K562 (cell line): ENCODE measurements at regions not wholly inside any gene's neighbourhood (a gene's known extent, or its start where the extent isn't known, plus 50 kb on each side); places are given as distances from the start of the nearest gene placed in this dataset.

Source experiments
- ATAC-seq: fragments of 200-7000 bp; cut with Tn5 transposase; 3 replicates; pipeline ENCODE4 v1.9.1; 2020; ENCODE audit warnings: moderate library complexity
- BruUV-seq: library from RNA; stranded (reverse); fragments of 400-500 nt; replicated peaks from 2 replicates; lab custom pipeline; 2021; lab: Mats Ljungman, UMichigan
- CTCF ChIA-PET: fragments of 300-600 bp; formaldehyde crosslinking; extraction: SDS; loops from one replicate; lab custom pipeline; 2021; ENCODE audit warnings: low intra/inter-chr PET ratio; lab: Yijun Ruan, JAX
- POLR2A ChIA-PET: fragments of 300-600, 350-650 bp; sonication (Branson Sonifier 250); formaldehyde crosslinking; extraction: SDS; loops from one replicate; lab custom pipeline; 2021; ENCODE audit warnings: antibody characterized with exemption, inconsistent platforms; lab: Yijun Ruan, JAX
- DNase-seq, 4 experiments: peaks; one replicate each; pipeline versions ENCODE4 v3.0.0 to v3.0.0-alpha.2; 2011 to 2018; ENCODE audit warnings: low spot score in 3 of 4, mixed read lengths in 3 of 4; ENCODE audit errors: extremely low read depth in 1 of 4
- FAIRE-seq: peaks from 2 replicates; lab custom pipeline; 2011; peaks lifted over from hg19 to GRCh38; lab: Jason Lieb, UNC
- H2AFZ ChIP-seq: 2 replicates; pipeline ENCODE4 v1.6.0; 2011; ENCODE audit warnings: low read depth, low read length, control low read depth, inconsistent platforms
- H3K27ac ChIP-seq: fragments of 200-600 bp; 3 replicates; pipeline ENCODE4 v1.8.0; 2011; ENCODE audit warnings: low read depth, mild to moderate bottlenecking, control low read depth, inconsistent platforms, low read length, moderate library complexity, mixed read lengths; ENCODE audit errors: extremely low read depth
- H3K27me3 ChIP-seq, 2 experiments: fragments of 300-600 bp in 1 of 2; 2 replicates in 1 of 2; 3 replicates in 1 of 2; pipeline versions ENCODE4 v1.6.0 to v1.8.0; 2011; ENCODE audit warnings: inconsistent platforms in 2 of 2, low read length in 2 of 2, mild to moderate bottlenecking in 1 of 2, mixed read lengths in 1 of 2, moderate library complexity in 1 of 2; ENCODE audit not compliant: control insufficient read depth in 2 of 2, insufficient read depth in 2 of 2
- H3K36me3 ChIP-seq: fragments of 300-600 bp; 3 replicates; pipeline ENCODE4 v1.8.0; 2011; ENCODE audit warnings: mild to moderate bottlenecking, low read length, inconsistent platforms; ENCODE audit not compliant: control insufficient read depth, insufficient read depth
- H3K4me1 ChIP-seq, 2 experiments: fragments of 200-600 bp in 1 of 2; replicated peaks in 1 of 2; 2 replicates in 1 of 2; 3 replicates in 1 of 2; pipeline versions ENCODE4 v1.5.1 to v1.8.0; 2011; ENCODE audit warnings: inconsistent platforms in 2 of 2, low read length in 2 of 2, mild to moderate bottlenecking in 1 of 2, mixed read lengths in 1 of 2, moderate library complexity in 1 of 2; ENCODE audit not compliant: control insufficient read depth in 2 of 2, insufficient read depth in 2 of 2
- H3K4me2 ChIP-seq: 2 replicates; pipeline ENCODE4 v1.6.1; 2011; ENCODE audit warnings: low read length, control low read depth, inconsistent platforms, mixed read lengths; ENCODE audit not compliant: insufficient read depth
- H3K4me3 ChIP-seq: fragments of 200-600 bp; sonication (generic), shearing (Covaris generic); 2 replicates; pipeline ENCODE4 v1.5.1; 2016; ENCODE audit warnings: control low read depth, inconsistent platforms
- H3K79me2 ChIP-seq: fragments of 200-600 bp; 3 replicates; pipeline ENCODE4 v1.8.0; 2011; ENCODE audit warnings: low read length, inconsistent platforms; ENCODE audit not compliant: control insufficient read depth, insufficient read depth
- H3K9ac ChIP-seq, 2 experiments: 2 replicates each; pipeline versions ENCODE4 v1.6.0 to v1.6.1; 2011; ENCODE audit warnings: low read depth in 2 of 2, low read length in 2 of 2, control low read depth in 1 of 2, inconsistent platforms in 1 of 2, mild to moderate bottlenecking in 1 of 2, mixed read lengths in 1 of 2; ENCODE audit not compliant: insufficient read depth in 1 of 2
- H3K9me1 ChIP-seq: one replicate; pipeline ENCODE4 v1.6.0; 2011; ENCODE audit warnings: inconsistent platforms, mild to moderate bottlenecking, low read length, moderate library complexity; ENCODE audit not compliant: control insufficient read depth, insufficient read depth
- H3K9me3 ChIP-seq: replicated peaks from 2 replicates; pipeline ENCODE4 v1.5.1; 2011; ENCODE audit warnings: low read depth, low read length, inconsistent platforms; ENCODE audit not compliant: control insufficient read depth, insufficient read depth
- H4K20me1 ChIP-seq: replicated peaks from 2 replicates; pipeline ENCODE4 v1.6.1; 2011; ENCODE audit warnings: low read length, inconsistent platforms, mixed read lengths; ENCODE audit not compliant: control insufficient read depth, insufficient read depth
- CTCF ChIP-seq, 3 experiments: IDR thresholded peaks in 2 of 3; conservative IDR thresholded peaks in 1 of 3; 2 replicates each; pipeline ENCODE4 v1.5.1; 2011 to 2012; ENCODE audit warnings: low read length in 3 of 3, mild to moderate bottlenecking in 3 of 3, control low read depth in 2 of 3, improper control_type of control experiment in 1 of 3, inconsistent platforms in 1 of 3, low read depth in 1 of 3, mixed read lengths in 1 of 3, moderate library complexity in 1 of 3; ENCODE audit not compliant: insufficient read depth in 2 of 3
- FOS ChIP-seq: IDR thresholded peaks from 3 replicates; pipeline ENCODE4 v1.6.1; 2011; ENCODE audit not compliant: insufficient read length; ENCODE audit errors: extremely low read depth
- GABPB1 ChIP-seq: sonication (generic); formaldehyde crosslinking; IDR thresholded peaks from 2 replicates; pipeline ENCODE4 v1.8.0; 2022; ENCODE audit warnings: mild to moderate bottlenecking, missing genetic modification reagents
- HMG20A ChIP-seq: fragments of 450-650 bp; formaldehyde crosslinking; conservative IDR thresholded peaks from 2 replicates; pipeline ENCODE4 v1.4.0; 2020; ENCODE audit warnings: mild to moderate bottlenecking, mixed read lengths
- ILK ChIP-seq: fragments of 450-650 bp; IDR thresholded peaks from 2 replicates; pipeline ENCODE4 v1.6.1; 2016; ENCODE audit warnings: missing genetic modification characterization, low read depth, mild to moderate bottlenecking, missing compliant biosample characterization, moderate library complexity, borderline replicate concordance
- KAT7 ChIP-seq: sonication (generic); formaldehyde crosslinking; IDR thresholded peaks from 2 replicates; pipeline ENCODE4 v1.8.0; 2022; ENCODE audit warnings: missing genetic modification reagents, mild to moderate bottlenecking, borderline replicate concordance
- MEF2D ChIP-seq: conservative IDR thresholded peaks from 2 replicates; pipeline ENCODE4 v1.6.1; 2016; ENCODE audit warnings: low read depth, missing genetic modification characterization, missing compliant biosample characterization
- MYNN ChIP-seq, 2 experiments: sonication (generic); formaldehyde crosslinking in 1 of 2; IDR thresholded peaks; 2 replicates each; pipeline versions ENCODE4 v1.5.0 to v1.6.1; 2016 to 2020; ENCODE audit warnings: antibody characterized with exemption in 1 of 2, missing genetic modification reagents in 1 of 2
- NCOA6 ChIP-seq: fragments of 450-650 bp; IDR thresholded peaks from 2 replicates; pipeline ENCODE4 v1.6.1; 2017; ENCODE audit warnings: mild to moderate bottlenecking
- TGIF2 ChIP-seq: sonication (generic); formaldehyde crosslinking; IDR thresholded peaks from 2 replicates; pipeline ENCODE4 v1.8.1; 2022; ENCODE audit warnings: mild to moderate bottlenecking, missing genetic modification reagents, moderate library complexity
- ZBED1 ChIP-seq: IDR thresholded peaks from 2 replicates; pipeline ENCODE4 v1.6.1; 2014
- ZBTB8A ChIP-seq: fragments of 450-650 bp; IDR thresholded peaks from 2 replicates; pipeline ENCODE4 v1.6.1; 2018; ENCODE audit warnings: mild to moderate bottlenecking, moderate library complexity; ENCODE audit not compliant: partially characterized antibody
- ZNF134 ChIP-seq: fragments of 250-450 bp; sonication (Bioruptor Pico); conservative IDR thresholded peaks from 2 replicates; pipeline ENCODE4 v1.4.0; 2020
- ZNF785 ChIP-seq: fragments of 250-450 bp; sonication (Bioruptor Pico); IDR thresholded peaks from 2 replicates; pipeline ENCODE4 v1.4.0; 2020; ENCODE audit warnings: mild to moderate bottlenecking
- ZZZ3 ChIP-seq: fragments of 450-650 bp; IDR thresholded peaks from 2 replicates; pipeline ENCODE4 v1.6.1; 2016; ENCODE audit warnings: antibody characterized with exemption, mild to moderate bottlenecking, moderate library complexity
- WGBS: fragments of 100-300 bp; shearing (Covaris generic); methylation state at CpG from one replicate; pipeline ENCODE4 v1.1.6; 2016; ENCODE audit warnings: low coverage, mixed read lengths; ENCODE audit not compliant: insufficient coverage; ENCODE audit errors: missing lambda C conversion rate; 5-methylcytosine and 5-hydroxymethylcytosine counted together
- in situ Hi-C: fragments of 300-500 bp; cut with MboI; formaldehyde crosslinking; loops from 4 replicates; pipeline ENCODE4 v1.15.0; 2018; ENCODE audit warnings: inconsistent platforms, mixed read lengths
- intact Hi-C: fragments of 100-400 bp; cut with micrococcal nuclease; formaldehyde crosslinking; loops from 2 replicates; pipeline ENCODE4 v1.14.2; 2022
- TF ChIP-seq, protein P1 (sequence below), 3 experiments: fragments of 200-800 bp in 1 of 3; fragments of 250-450 bp in 1 of 3; fragments of 450-650 bp in 1 of 3; sonication (Bioruptor Pico) in 1 of 3; sonication (Bioruptor generic) in 1 of 3; formaldehyde crosslinking in 1 of 3; IDR thresholded peaks; 2 replicates each; pipeline versions ENCODE4 v1.6.1 to v1.8.0; 2016 to 2022; ENCODE audit warnings: mild to moderate bottlenecking in 2 of 3, missing genetic modification characterization in 2 of 3, missing compliant biosample characterization in 1 of 3, moderate library complexity in 1 of 3

- H3K36me3 ChIP-seq: no peaks in the 10 kb centered on the region
- BruUV-seq: no TSS peak
- DNase-seq (no peak), FAIRE-seq (no peak), ATAC-seq (no peak)
- WGBS: 0% methylated on average over 18 of the region's 18 CpGs
- ChIA-PET POLR2A (interaction anchor here (1.0 kb wide), 1 partner anchor 8 kb away, joined by 3 read pairs; no protein-coding TSS in a partner anchor), CTCF (no interaction called here)
- H3K27me3 ChIP-seq: peaks cover 11 to 71% of the 10 kb centered on the region in 2 experiments; a peak in 3 of 5 replicates
- peaks cover 0 to 11% of the 10 kb centered on the region in 2 experiments; a peak in 2 of 5 replicates for H3K4me1 ChIP-seq
- no peaks in the 10 kb centered on the region for H3K9me3 ChIP-seq
- no peak overlapping the region for H2AFZ ChIP-seq
- intact Hi-C loops (no loop called here), in situ Hi-C loops (no loop called here)
- no peaks in the 10 kb centered on the region for H3K9me1 ChIP-seq
- H3K4me3 ChIP-seq: no peak overlapping the region
- H3K9ac ChIP-seq: no peak overlapping the region
- TF ChIP-seq MYNN (IDR thresholded peaks at IDR 0.05): no peak
- no peak for TF ChIP-seq MYNN (CRISPR knock-in tag; IDR thresholded peaks at IDR 0.05)
- TF ChIP-seq ZNF134 (CRISPR knock-in tag): no peak
- TF ChIP-seq NCOA6: no peak
- no peak for TF ChIP-seq ZBED1
- TF ChIP-seq CTCF (IDR thresholded peaks at IDR 0.05 in 2 of 3, conservative IDR thresholded peaks at IDR 0.05 in 1 of 3; ENCODE audit: insufficient read depth in 2 of 3, low read depth in 1 of 3, low read length in 3 of 3): no peak
- no peak for TF ChIP-seq ZZZ3
- no peak for TF ChIP-seq ILK (tag)
- TF ChIP-seq, protein P1, sequence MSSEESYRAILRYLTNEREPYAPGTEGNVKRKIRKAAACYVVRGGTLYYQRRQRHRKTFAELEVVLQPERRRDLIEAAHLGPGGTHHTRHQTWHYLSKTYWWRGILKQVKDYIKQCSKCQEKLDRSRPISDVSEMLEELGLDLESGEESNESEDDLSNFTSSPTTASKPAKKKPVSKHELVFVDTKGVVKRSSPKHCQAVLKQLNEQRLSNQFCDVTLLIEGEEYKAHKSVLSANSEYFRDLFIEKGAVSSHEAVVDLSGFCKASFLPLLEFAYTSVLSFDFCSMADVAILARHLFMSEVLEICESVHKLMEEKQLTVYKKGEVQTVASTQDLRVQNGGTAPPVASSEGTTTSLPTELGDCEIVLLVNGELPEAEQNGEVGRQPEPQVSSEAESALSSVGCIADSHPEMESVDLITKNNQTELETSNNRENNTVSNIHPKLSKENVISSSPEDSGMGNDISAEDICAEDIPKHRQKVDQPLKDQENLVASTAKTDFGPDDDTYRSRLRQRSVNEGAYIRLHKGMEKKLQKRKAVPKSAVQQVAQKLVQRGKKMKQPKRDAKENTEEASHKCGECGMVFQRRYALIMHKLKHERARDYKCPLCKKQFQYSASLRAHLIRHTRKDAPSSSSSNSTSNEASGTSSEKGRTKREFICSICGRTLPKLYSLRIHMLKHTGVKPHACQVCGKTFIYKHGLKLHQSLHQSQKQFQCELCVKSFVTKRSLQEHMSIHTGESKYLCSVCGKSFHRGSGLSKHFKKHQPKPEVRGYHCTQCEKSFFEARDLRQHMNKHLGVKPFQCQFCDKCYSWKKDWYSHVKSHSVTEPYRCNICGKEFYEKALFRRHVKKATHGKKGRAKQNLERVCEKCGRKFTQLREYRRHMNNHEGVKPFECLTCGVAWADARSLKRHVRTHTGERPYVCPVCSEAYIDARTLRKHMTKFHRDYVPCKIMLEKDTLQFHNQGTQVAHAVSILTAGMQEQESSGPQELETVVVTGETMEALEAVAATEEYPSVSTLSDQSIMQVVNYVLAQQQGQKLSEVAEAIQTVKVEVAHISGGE (CRISPR knock-in tag; IDR thresholded peaks at IDR 0.05): no peak
- TF ChIP-seq ZBTB8A: no peak
- TF ChIP-seq KAT7 (CRISPR knock-in tag): no peak
- TF ChIP-seq MEF2D (tag): no peak
- TF ChIP-seq TGIF2 (CRISPR knock-in tag): no peak
- TF ChIP-seq ZNF785: no peak
- no peak for TF ChIP-seq GABPB1 (CRISPR knock-in tag)
- no peak for TF ChIP-seq FOS
- no peak for TF ChIP-seq HMG20A (CRISPR knock-in tag)
- H3K79me2 ChIP-seq: no peaks in the 10 kb centered on the region
- no peak overlapping the region for H3K4me2 ChIP-seq
- H4K20me1 ChIP-seq: no peaks in the 10 kb centered on the region; the same call in 1 of the 2 replicates
- H3K27ac ChIP-seq: no peak overlapping the region
These were observed 78.1 kb upstream of the TTC34 start for GRCh38 chr1:2879591-2879990.
